Left lung (tissue), 4 donors: ENCODE measurements at regions not wholly inside any gene's neighbourhood (a gene's known extent, or its start where the extent isn't known, plus 50 kb on each side); places are given as distances from the start of the nearest gene placed in this dataset.

Experiments used
- ATAC-seq: fragments of 200-7000 bp; cut with Tn5 transposase; one replicate; pipeline ENCODE4 v1.9.1; 2020; ENCODE audit warnings: moderate library complexity
- DNase-seq, 4 donors: peaks; one replicate each; pipeline ENCODE4 v3.0.0-alpha.2; 2013 to 2020
- H3K27ac ChIP-seq, 2 donors: fragments of 200-600 bp; sonication (generic) in 1 of 2; one replicate each; pipeline versions ENCODE4 v1.5.0 to v1.8.0; 2020 to 2021
- H3K27me3 ChIP-seq, 2 donors: fragments of 200-600 bp; sonication (generic) in 1 of 2; one replicate each; pipeline versions ENCODE4 v1.5.0 to v1.8.0; 2020 to 2021
- H3K36me3 ChIP-seq, 2 donors: fragments of 200-600 bp; sonication (generic) in 1 of 2; one replicate each; pipeline versions ENCODE4 v1.5.0 to v1.8.0; 2020 to 2021
- H3K4me1 ChIP-seq, 2 donors: fragments of 200-600 bp; one replicate each; pipeline ENCODE4 v1.8.0; 2021
- H3K4me3 ChIP-seq, 2 donors: fragments of 200-600 bp; sonication (generic) in 1 of 2; one replicate each; pipeline versions ENCODE4 v1.5.0 to v1.8.0; 2020 to 2021; ENCODE audit warnings: mild to moderate bottlenecking in 1 of 2
- H3K9me3 ChIP-seq, 2 donors: fragments of 200-600 bp; sonication (generic) in 1 of 2; one replicate each; pipeline versions ENCODE4 v1.5.0 to v1.8.0; 2020 to 2021
- CTCF ChIP-seq, 2 donors: fragments of 200-600 bp; sonication (generic) in 1 of 2; IDR thresholded peaks; one replicate each; pipeline versions ENCODE4 v1.5.0 to v1.8.0; 2021; ENCODE audit warnings: antibody characterized with exemption in 2 of 2
- intact Hi-C, 2 donors: fragments of 100-400 bp; cut with DNase I; formaldehyde crosslinking; loops; one replicate each; pipeline versions ENCODE4 v1.11.2 to v1.14.2; 2022
- donor health status: DM: no; HTN: yes; CAD: no.
- donor health status: DM: no; HTN: no; CAD: no.

GRCh38 chr3:72171463-72171881 is 386.5 kb upstream of the PROK2 start:
- no peak for TF ChIP-seq CTCF (IDR thresholded peaks at IDR 0.05)
- intact Hi-C loops: no loop called here

GRCh38 chr3:72169561-72170472 is 384.9 kb upstream of the PROK2 start:
- intact Hi-C loops: no loop called here
- no peak for DNase-seq
- H3K4me3 ChIP-seq: no peak overlapping the region

More at GRCh38 chr3:72171463-72171881, 386.5 kb upstream of the PROK2 start:
- no peak overlapping the region for H3K27ac ChIP-seq
- ATAC-seq (peak; percentile 23), DNase-seq (no peak)
- H3K36me3 ChIP-seq: no peaks in the 10 kb centered on the region
- H3K9me3 ChIP-seq: no peaks in the 10 kb centered on the region
- H3K4me1 ChIP-seq: peaks cover 0 to 10% of the 10 kb centered on the region in 2 donors
- H3K4me3 ChIP-seq: no peak overlapping the region
- peaks cover 0 to under 1% of the 10 kb centered on the region in 2 donors for H3K27me3 ChIP-seq

GRCh38 chr3:72169120-72169519 is 384.2 kb upstream of the PROK2 start:
- H3K4me1 ChIP-seq: no peaks in the 10 kb centered on the region
- no peak overlapping the region for H3K27ac ChIP-seq
- no peaks in the 10 kb centered on the region for H3K36me3 ChIP-seq
- no peak overlapping the region for H3K4me3 ChIP-seq
- no peak for DNase-seq
- no peak for ATAC-seq
- intact Hi-C loops: no loop called here
- no peaks in the 10 kb centered on the region for H3K9me3 ChIP-seq
- TF ChIP-seq CTCF (IDR thresholded peaks at IDR 0.05): no peak
- H3K27me3 ChIP-seq: no peaks in the 10 kb centered on the region

More at GRCh38 chr3:72169561-72170472, 384.9 kb upstream of the PROK2 start:
- no peak for TF ChIP-seq CTCF (IDR thresholded peaks at IDR 0.05)
- H3K27me3 ChIP-seq: no peaks in the 10 kb centered on the region
- no peaks in the 10 kb centered on the region for H3K36me3 ChIP-seq
- H3K9me3 ChIP-seq: no peaks in the 10 kb centered on the region
- no peak for ATAC-seq
- H3K4me1 ChIP-seq: peaks cover 0 to 4% of the 10 kb centered on the region in 2 donors
- H3K27ac ChIP-seq: no peak overlapping the region

GRCh38 chr3:72165808-72166207 is 380.9 kb upstream of the PROK2 start:
- no peaks in the 10 kb centered on the region for H3K4me1 ChIP-seq
- no peaks in the 10 kb centered on the region for H3K9me3 ChIP-seq
- intact Hi-C loops: no loop called here
- no peak overlapping the region for H3K4me3 ChIP-seq
- no peak for ATAC-seq
- no peak overlapping the region for H3K27ac ChIP-seq
- no peaks in the 10 kb centered on the region for H3K27me3 ChIP-seq
- TF ChIP-seq CTCF (IDR thresholded peaks at IDR 0.05): no peak
- no peak for DNase-seq
- H3K36me3 ChIP-seq: no peaks in the 10 kb centered on the region

GRCh38 chr3:72165317-72165716 is 380.4 kb upstream of the PROK2 start:
- no peak for TF ChIP-seq CTCF (IDR thresholded peaks at IDR 0.05)
- no peak overlapping the region for H3K4me3 ChIP-seq
- no peaks in the 10 kb centered on the region for H3K9me3 ChIP-seq
- intact Hi-C loops: no loop called here
- no peak for ATAC-seq
- no peak for DNase-seq
- no peaks in the 10 kb centered on the region for H3K4me1 ChIP-seq
- no peak overlapping the region for H3K27ac ChIP-seq
- no peaks in the 10 kb centered on the region for H3K27me3 ChIP-seq
- no peaks in the 10 kb centered on the region for H3K36me3 ChIP-seq
